ENCODE measurements at regions not wholly inside any gene's neighbourhood (a gene's known extent, or its start where the extent isn't known, plus 50 kb on each side); places are given as distances from the start of the nearest gene placed in this dataset.
"Not testable (repeated sequence)": the region's sequence is repeated elsewhere in the genome, so short reads cannot be mapped to it uniquely, and the experiment has no call there.

DNA sequence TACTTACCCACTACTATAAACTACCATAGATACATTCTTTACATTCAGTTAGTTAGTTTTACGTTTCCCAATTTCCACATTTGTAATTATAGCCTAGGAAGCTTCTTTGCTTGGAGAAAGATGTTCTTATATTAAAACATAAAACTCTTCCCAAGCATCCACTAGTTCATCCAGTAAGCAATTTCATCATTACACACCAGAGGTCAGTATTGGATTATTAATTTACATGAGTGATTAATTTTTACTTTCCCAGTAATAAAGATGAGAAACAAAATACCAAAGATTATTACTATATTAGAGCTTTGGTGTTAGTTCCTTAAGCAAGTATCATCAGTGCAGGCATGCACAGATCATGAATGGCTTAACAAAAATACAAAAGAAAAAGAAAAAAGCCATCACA, 518.4 kb downstream of the TUBA3C start:
- ATAC-seq; H3K4me3 ChIP-seq; DNase-seq; H3K9me3 ChIP-seq; H3K27ac ChIP-seq; intact Hi-C loops (cut with DNase I); H3K4me1 ChIP-seq; H3K36me3 ChIP-seq (ENCODE audit: insufficient read depth in 1 of 2, low read depth in 1 of 2); H3K27me3 ChIP-seq (ENCODE audit: insufficient read depth in 3 of 3, low read length in 2 of 3): not testable (repeated sequence)
- TF ChIP-seq, protein P1, sequence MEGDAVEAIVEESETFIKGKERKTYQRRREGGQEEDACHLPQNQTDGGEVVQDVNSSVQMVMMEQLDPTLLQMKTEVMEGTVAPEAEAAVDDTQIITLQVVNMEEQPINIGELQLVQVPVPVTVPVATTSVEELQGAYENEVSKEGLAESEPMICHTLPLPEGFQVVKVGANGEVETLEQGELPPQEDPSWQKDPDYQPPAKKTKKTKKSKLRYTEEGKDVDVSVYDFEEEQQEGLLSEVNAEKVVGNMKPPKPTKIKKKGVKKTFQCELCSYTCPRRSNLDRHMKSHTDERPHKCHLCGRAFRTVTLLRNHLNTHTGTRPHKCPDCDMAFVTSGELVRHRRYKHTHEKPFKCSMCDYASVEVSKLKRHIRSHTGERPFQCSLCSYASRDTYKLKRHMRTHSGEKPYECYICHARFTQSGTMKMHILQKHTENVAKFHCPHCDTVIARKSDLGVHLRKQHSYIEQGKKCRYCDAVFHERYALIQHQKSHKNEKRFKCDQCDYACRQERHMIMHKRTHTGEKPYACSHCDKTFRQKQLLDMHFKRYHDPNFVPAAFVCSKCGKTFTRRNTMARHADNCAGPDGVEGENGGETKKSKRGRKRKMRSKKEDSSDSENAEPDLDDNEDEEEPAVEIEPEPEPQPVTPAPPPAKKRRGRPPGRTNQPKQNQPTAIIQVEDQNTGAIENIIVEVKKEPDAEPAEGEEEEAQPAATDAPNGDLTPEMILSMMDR (IDR thresholded peaks at IDR 0.05), result peak; percentile 29
- WGBS, 3 donors, result no CpG with 5 or more reads among the region's 1 CpG

DNA sequence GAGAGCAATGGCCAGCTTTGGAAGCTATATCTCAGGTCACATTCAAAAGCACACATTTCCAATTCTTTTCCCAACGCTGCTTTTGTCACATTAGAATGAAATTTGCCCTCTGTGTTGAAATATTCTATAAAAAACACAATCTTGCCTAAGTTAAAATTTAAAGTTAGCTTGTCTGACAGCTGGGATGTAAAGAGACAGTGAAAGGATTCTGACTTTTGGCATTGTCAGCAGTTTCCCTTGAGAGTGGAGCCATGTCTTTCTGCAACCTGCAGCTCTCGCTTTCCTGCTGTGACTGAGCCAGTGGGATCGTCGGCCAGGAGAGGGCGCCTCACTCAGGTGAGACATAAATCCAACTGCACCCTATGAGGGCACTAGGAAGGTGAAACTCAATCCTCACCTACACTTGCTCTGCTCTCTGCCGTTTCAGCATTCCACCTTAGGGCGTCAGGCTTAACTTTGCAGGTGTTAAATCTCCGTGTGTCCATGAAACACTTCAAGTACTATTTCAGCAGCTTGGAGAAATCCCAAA, 537.9 kb downstream of the TUBA3C start:
- H3K4me1 ChIP-seq; H3K9me3 ChIP-seq; H3K4me3 ChIP-seq; H3K36me3 ChIP-seq (ENCODE audit: insufficient read depth in 1 of 2, low read depth in 1 of 2); ATAC-seq; H3K27me3 ChIP-seq (ENCODE audit: insufficient read depth in 3 of 3, low read length in 2 of 3); DNase-seq; H3K27ac ChIP-seq; intact Hi-C loops (cut with DNase I): not testable (repeated sequence)
- 27 to 35% (median 27%) methylated on average over 6 to 8 of the region's 8 CpGs for WGBS, 3 donors

DNA sequence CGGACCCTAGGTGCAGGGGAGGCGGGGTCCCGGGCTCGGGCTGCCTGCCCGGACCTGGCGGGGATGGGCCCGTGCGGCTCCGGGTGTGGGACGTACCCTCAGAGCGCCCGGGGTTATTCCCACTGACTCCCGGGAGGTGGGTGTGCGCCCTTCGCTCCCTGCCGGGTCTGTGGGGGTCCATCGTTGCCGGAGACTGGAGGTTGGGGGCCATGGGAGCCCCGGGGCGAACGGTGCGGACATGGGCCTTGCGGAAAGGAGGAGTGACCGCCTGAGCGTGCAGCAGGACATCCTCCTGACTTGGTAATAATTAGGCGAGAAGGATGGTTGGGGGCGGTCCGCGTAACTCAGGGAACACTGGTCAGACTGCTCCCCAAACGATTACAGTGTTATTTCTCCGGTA, 552.7 kb downstream of the TUBA3C start:
- DNase-seq; H3K4me1 ChIP-seq; H3K9me3 ChIP-seq; H3K36me3 ChIP-seq (ENCODE audit: insufficient read depth in 1 of 2, low read depth in 1 of 2); H3K27ac ChIP-seq; H3K27me3 ChIP-seq (ENCODE audit: insufficient read depth in 3 of 3, low read length in 2 of 3); intact Hi-C loops (cut with DNase I); ATAC-seq; H3K4me3 ChIP-seq: not testable (repeated sequence)
- WGBS, 3 donors, result 47 to 62% (median 53%) methylated on average over 6 to 23 of the region's 31 CpGs

DNA sequence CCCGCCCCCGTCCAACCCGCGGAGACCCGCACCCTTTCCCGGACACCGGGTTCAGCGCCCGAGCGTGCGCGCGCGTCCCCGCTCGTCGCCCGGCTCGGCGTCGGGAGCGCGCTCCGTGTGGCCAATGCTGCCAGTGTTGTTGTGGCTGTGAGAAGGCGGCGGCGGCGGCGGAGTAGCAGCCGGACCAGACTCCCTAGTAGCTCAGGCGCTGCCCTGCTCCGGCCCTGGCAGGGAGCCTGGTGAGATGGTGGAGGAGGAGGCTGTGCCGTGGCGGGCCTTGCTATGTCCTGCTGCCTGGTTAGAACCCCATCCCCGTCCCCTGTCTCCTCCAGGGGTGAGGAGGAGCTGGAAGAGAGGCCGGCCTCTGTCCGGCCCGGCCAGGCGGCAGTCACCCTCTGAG, 553.2 kb downstream of the TUBA3C start:
- H3K36me3 ChIP-seq (ENCODE audit: insufficient read depth in 1 of 2, low read depth in 1 of 2), result no peaks in the 10 kb centered on the region
- no peaks in the 10 kb centered on the region for H3K4me1 ChIP-seq
- H3K27ac ChIP-seq, result no peak overlapping the region
- ATAC-seq (no peak), DNase-seq (no peak)
- intact Hi-C loops (cut with DNase I), result no loop called here
- 35 to 59% (median 48%) methylated on average over 25 to 39 of the region's 39 CpGs for WGBS, 3 donors
- H3K4me3 ChIP-seq, result no peak overlapping the region
- TF ChIP-seq, protein P1 (IDR thresholded peaks at IDR 0.05), result no peak
- no peaks in the 10 kb centered on the region for H3K9me3 ChIP-seq
- no peaks in the 10 kb centered on the region for H3K27me3 ChIP-seq (ENCODE audit: insufficient read depth in 3 of 3, low read length in 2 of 3)

DNA sequence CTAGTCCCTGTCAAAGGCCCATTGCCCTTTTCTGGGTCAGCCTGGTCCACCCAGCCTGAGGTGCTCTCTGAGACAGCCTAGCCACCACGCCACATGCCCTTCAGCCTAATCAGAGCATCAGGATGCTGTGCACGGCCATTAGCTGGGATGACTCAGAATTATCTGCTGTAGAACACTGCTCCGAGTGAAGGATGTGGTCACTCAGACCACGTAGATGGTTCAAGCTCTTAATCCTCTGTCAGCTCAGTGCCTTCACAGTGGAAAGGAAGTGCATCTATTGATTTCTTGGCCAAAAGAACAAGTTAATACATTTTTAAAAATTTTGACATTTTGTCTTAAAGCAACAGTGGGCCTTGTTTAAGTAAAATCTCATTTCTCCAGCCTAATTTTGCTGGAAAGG, 557.6 kb downstream of the TUBA3C start:
- H3K4me3 ChIP-seq; H3K27ac ChIP-seq; DNase-seq; intact Hi-C loops (cut with DNase I); ATAC-seq; H3K27me3 ChIP-seq (ENCODE audit: insufficient read depth in 3 of 3, low read length in 2 of 3); H3K9me3 ChIP-seq; H3K36me3 ChIP-seq (ENCODE audit: insufficient read depth in 1 of 2, low read depth in 1 of 2); H3K4me1 ChIP-seq: not testable (repeated sequence)
- WGBS, 3 donors, result 46 to 63% (median 50%) methylated on average over 3 to 4 of the region's 4 CpGs

DNA sequence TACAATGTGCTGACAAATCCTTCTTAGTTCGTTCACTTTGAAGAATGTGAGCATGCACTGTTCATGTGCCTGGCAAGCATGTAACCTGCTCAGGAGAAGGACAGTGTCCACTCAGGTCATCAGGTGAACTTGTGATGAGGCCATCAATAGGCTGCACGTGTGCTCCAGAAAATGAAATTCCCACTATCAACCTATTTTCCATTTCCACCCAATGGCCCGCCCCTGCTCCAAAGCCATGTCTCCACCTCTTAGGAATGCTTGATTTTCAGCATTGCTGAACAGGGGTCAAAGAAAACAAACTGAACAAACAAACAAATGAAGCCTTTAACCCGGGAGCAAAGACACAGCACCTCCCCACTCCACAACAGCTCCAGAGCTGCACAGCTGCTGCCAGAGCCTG, 563.2 kb downstream of the TUBA3C start:
- H3K27me3 ChIP-seq (ENCODE audit: insufficient read depth in 3 of 3, low read length in 2 of 3); H3K36me3 ChIP-seq (ENCODE audit: insufficient read depth in 1 of 2, low read depth in 1 of 2); ATAC-seq; H3K4me3 ChIP-seq; DNase-seq; H3K27ac ChIP-seq; H3K4me1 ChIP-seq; H3K9me3 ChIP-seq; intact Hi-C loops (cut with DNase I): not testable (repeated sequence)
- WGBS, 3 donors, result 55 to 65% (median 64%) methylated on average over 3 to 4 of the region's 4 CpGs

DNA sequence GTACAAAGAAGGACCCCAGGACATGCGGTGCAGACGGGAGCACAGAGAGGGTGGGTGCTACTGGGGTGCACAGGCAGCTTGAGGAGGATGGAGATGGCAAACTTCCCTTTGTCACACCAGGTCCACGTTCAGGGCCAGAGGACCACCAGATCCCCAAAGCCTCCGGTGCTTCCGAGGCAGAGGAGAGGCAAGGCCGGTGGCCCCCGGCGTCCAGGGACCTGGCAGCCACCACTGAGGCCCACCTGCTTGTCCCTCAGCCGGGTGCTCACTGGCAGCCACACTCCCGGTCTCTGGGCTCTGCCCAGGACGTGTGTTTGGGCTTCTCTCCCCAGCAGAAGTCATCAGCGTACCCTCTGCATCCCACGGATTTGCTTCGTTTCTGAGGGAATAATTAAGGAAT, 571.1 kb downstream of the TUBA3C start:
- H3K27me3 ChIP-seq (ENCODE audit: insufficient read depth in 3 of 3, low read length in 2 of 3); DNase-seq; H3K4me3 ChIP-seq; intact Hi-C loops (cut with DNase I); H3K36me3 ChIP-seq (ENCODE audit: insufficient read depth in 1 of 2, low read depth in 1 of 2); ATAC-seq; H3K27ac ChIP-seq; H3K9me3 ChIP-seq; H3K4me1 ChIP-seq: not testable (repeated sequence)
- 81 to 88% (median 81%) methylated on average over 7 to 13 of the region's 14 CpGs for WGBS, 3 donors

DNA sequence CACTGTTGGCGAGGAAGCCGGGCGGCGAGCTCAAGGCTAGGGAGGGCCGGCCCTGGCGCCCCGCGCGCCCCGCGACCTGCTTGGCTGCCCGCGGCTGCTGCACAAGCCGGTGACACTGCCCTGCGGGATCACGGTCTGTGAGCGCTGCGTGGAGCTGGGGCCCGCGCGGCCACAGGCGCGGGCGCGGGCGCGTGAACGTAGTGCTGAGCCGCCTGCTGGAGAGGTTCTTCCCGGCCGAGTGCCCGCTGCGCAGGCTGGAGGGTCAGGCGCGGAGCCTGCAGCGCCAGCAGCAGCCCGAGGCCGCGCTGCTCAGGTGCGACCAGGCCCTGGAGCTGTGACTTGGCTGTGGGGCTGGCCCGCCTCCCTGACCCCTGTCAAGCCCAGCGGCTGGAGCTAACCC, 572.3 kb downstream of the TUBA3C start:
- WGBS, 3 donors, result 31 to 53% (median 48%) methylated on average over 12 to 34 of the region's 42 CpGs
- DNase-seq; H3K4me3 ChIP-seq; H3K4me1 ChIP-seq; ATAC-seq; H3K27ac ChIP-seq; H3K27me3 ChIP-seq (ENCODE audit: insufficient read depth in 3 of 3, low read length in 2 of 3); H3K36me3 ChIP-seq (ENCODE audit: insufficient read depth in 1 of 2, low read depth in 1 of 2); H3K9me3 ChIP-seq; intact Hi-C loops (cut with DNase I): not testable (repeated sequence)

DNA sequence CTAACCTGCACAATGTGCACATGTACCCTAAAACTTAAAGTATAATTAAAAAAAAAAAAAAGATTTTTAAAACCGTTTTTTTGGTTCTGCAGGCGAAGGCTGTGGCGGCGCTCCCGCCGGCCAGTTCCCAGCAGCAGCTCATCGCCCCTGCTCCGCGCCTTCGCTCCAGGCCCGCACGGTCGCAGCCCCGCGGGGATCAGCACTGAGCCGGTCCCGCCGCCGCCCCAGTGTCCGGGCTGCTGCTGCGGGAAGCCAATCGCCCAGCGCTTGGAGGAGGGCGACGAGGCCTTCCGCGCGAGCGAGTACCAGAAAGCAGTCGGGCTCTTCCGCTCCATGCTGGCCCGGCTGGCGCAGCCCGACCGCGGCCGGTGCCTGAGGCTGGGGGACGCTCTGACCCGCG, 572.8 kb downstream of the TUBA3C start:
- intact Hi-C loops (cut with DNase I); H3K4me1 ChIP-seq; ATAC-seq; H3K36me3 ChIP-seq (ENCODE audit: insufficient read depth in 1 of 2, low read depth in 1 of 2); H3K27me3 ChIP-seq (ENCODE audit: insufficient read depth in 3 of 3, low read length in 2 of 3); H3K27ac ChIP-seq; DNase-seq; H3K4me3 ChIP-seq; H3K9me3 ChIP-seq: not testable (repeated sequence)
- 35 to 56% (median 45%) methylated on average over 3 to 24 of the region's 40 CpGs for whole genome bisulfite sequencing, 3 donors

DNA sequence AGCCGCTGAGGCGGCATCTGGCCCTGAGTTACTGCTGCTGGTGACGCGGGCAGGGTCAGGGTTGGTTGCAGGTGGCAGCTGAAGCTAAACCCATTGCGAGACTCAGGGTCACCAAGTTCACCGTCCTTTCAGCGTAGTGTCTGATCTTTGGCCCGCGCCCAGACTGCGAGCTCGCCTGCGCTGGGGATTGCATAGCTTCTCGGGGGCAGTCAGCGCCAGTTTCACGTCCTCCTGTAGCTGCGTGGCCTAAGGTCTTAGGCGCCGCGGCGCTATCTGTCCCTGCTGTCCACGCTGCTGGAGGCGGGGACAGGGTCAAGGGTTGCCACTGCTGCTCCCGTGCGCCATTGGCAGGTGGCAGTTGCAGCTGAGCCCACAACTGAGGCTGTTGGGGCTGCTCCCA, 581.3 kb downstream of the TUBA3C start:
- 47 to 69% (median 66%) methylated on average over 13 to 17 of the region's 24 CpGs for WGBS, 3 donors
- intact Hi-C loops (cut with DNase I); ATAC-seq; H3K27ac ChIP-seq; H3K4me1 ChIP-seq; H3K4me3 ChIP-seq; H3K36me3 ChIP-seq (ENCODE audit: insufficient read depth in 1 of 2, low read depth in 1 of 2); DNase-seq; H3K27me3 ChIP-seq (ENCODE audit: insufficient read depth in 3 of 3, low read length in 2 of 3); H3K9me3 ChIP-seq: not testable (repeated sequence)
